T-helper 1 cell treated with Interleukin-12 subunit alpha and Interleukin-12 subunit beta and Interleukin-4 antibody, amounts not matched to agents 30 μg/mL and 1 μg/mL, for 36 hours (primary cell): ENCODE measurements at regions not wholly inside any gene's neighbourhood (a gene's known extent, or its start where the extent isn't known, plus 50 kb on each side); places are given as distances from the start of the nearest gene placed in this dataset.

Experiments
- H3K27ac Mint-ChIP-seq: one replicate; pipeline ENCODE4 v1.8.0; 2021; ENCODE audit warnings: mild to moderate bottlenecking, mixed read lengths
- H3K27me3 Mint-ChIP-seq: one replicate; pipeline ENCODE4 v1.8.0; 2021; ENCODE audit warnings: low read depth, mixed read lengths
- H3K36me3 Mint-ChIP-seq: one replicate; pipeline ENCODE4 v1.8.0; 2021; ENCODE audit warnings: low read depth, mixed read lengths
- H3K4me1 Mint-ChIP-seq: one replicate; pipeline ENCODE4 v1.8.0; 2021; ENCODE audit warnings: low read depth, mixed read lengths
- H3K4me3 Mint-ChIP-seq: one replicate; pipeline ENCODE4 v1.8.0; 2021; ENCODE audit warnings: mild to moderate bottlenecking, moderate library complexity, mixed read lengths
- H3K9me3 Mint-ChIP-seq: one replicate; pipeline ENCODE4 v1.8.0; 2021; ENCODE audit warnings: mixed read lengths

DNA sequence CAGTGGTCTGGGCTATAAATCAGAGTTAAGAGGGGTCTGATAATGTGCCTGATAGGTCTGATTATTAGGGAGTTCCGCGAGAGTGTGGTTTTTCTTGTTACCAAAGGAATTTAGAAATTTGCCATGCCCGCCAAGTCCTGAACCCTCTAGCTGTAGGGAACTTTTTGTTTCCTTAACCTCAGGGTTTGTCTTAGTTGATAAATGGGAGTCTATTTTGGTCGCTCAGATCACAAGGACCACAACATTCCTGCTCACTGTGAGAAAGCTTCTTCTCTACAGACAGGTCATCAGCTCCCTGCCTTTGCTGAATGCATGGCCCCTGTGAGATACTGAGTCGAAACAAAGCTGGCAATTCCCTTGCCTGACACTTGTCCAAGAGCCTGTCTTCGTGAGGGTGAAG lies 497.8 kb downstream of the HS3ST4 start:
- H3K4me3 Mint-ChIP-seq: no peak overlapping the region

DNA sequence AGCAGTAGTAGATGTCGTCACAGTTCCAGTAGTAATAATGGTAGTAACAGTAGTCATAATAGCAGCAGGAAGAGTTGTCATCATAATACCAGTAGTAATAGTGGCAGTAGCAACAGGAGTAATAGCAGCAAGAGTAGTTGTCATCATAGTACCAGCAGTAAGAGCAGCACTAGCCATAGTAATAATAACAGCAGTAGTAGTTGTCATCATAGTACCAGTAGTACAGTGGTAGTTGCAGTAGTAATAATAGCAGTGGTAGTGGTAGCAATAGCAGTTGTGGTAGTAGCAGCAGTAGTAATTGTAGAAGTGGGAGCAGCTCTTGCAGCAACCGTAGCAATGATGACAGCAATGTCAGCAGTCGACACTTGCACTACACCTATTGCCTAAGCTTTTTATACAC lies 502.8 kb downstream of the HS3ST4 start:
- Mint-ChIP-seq H3K4me3 (no peak overlapping the region), H3K27ac (no peak overlapping the region), H3K36me3 (no peaks in the 10 kb centered on the region), H3K27me3 (no peaks in the 10 kb centered on the region), H3K4me1 (no peaks in the 10 kb centered on the region), H3K9me3 (no peaks in the 10 kb centered on the region)

More for the DNA sequence above, 497.8 kb downstream of the HS3ST4 start:
- Mint-ChIP-seq H3K9me3 (no peaks in the 10 kb centered on the region), H3K27ac (no peak overlapping the region), H3K4me1 (no peaks in the 10 kb centered on the region), H3K27me3 (peaks cover 4% of the 10 kb centered on the region), H3K36me3 (no peaks in the 10 kb centered on the region)

DNA sequence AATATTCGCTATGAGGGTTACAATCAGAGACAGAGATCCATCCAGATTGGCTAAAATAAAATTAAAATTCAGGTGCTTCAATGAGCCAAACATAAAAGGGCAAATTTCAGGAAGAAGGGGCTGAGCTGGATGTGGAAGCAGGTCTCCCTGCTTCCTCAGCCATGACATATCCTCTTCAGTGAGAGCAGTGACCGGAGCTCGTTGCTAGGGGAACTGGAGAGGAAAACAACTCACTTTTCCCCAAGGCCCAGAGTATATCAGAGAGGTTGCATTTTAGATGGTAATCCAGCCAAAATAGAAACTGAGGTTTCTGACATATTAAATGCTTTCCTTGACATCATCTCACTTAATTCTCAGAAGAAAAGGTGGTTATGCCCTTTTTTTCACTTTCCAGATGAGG lies 503.5 kb downstream of the HS3ST4 start:
- no peak overlapping the region for H3K4me3 Mint-ChIP-seq
- no peaks in the 10 kb centered on the region for H3K27me3 Mint-ChIP-seq
- H3K9me3 Mint-ChIP-seq: no peaks in the 10 kb centered on the region
- H3K27ac Mint-ChIP-seq: no peak overlapping the region
- no peaks in the 10 kb centered on the region for H3K4me1 Mint-ChIP-seq
- H3K36me3 Mint-ChIP-seq: no peaks in the 10 kb centered on the region

DNA sequence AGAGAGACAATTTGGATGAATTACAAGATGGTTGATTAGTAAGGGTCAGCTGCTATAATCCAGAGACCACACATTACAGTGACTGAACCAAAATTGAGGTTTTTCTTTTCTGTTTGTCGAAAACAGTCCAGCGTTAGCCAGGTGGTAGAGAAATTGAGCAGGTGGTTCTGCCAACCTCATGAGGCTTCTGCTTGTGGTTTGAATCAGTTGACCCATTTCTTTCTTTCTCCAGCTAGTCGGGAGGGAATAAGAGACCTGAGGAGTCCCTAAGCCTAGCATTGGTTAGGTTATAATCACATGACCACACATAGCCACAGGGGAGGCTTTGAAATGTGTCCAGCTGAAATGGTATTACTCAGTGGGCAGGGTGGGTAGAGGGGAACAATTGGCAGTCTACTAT lies 504.6 kb downstream of the HS3ST4 start:
- Mint-ChIP-seq H3K36me3 (no peaks in the 10 kb centered on the region), H3K9me3 (no peaks in the 10 kb centered on the region), H3K27me3 (no peaks in the 10 kb centered on the region), H3K4me1 (no peaks in the 10 kb centered on the region), H3K4me3 (no peak overlapping the region), H3K27ac (no peak overlapping the region)

DNA sequence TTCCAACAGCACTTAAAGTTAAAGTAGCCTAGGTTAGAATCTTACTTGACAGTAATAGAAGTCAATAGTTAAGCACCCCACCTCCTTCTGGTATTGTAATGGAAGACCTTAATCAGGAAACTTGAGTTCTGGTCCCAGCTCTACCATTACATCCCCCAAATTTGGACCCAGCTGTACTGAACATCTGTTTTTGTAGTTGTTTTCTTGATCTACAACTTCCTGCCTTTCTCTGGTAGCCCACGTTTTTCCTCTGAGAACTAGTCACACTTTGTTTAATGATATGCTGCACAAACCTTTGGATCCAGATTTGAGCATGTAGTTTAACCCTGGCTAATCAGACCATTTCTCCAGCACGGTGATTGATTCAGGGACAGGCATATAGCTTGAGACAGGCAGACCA lies 505.0 kb downstream of the HS3ST4 start:
- no peak overlapping the region for H3K4me3 Mint-ChIP-seq
- no peaks in the 10 kb centered on the region for H3K27me3 Mint-ChIP-seq
- H3K36me3 Mint-ChIP-seq: no peaks in the 10 kb centered on the region
- H3K27ac Mint-ChIP-seq: no peak overlapping the region
- no peaks in the 10 kb centered on the region for H3K9me3 Mint-ChIP-seq
- H3K4me1 Mint-ChIP-seq: no peaks in the 10 kb centered on the region

DNA sequence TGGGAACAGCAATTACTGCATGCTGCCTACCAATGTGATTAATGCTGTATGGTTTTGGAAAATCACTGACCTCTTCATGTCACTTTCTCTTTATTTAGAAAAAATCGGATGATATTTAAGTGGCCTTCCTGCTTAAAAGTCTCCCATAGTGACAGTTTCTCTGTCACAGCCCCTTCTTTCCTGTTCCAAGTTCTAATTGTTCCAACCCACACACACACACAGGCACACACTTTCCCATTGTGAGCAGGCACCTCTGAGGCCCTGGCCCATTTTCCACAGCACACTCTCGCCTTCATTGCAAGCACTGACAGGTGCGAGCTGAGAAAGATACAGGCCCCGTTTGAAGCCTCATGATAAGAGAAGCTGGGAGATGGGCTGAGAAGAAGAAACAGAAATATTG lies 505.9 kb downstream of the HS3ST4 start:
- Mint-ChIP-seq H3K9me3 (no peaks in the 10 kb centered on the region), H3K4me1 (no peaks in the 10 kb centered on the region), H3K36me3 (no peaks in the 10 kb centered on the region), H3K4me3 (no peak overlapping the region), H3K27ac (no peak overlapping the region), H3K27me3 (no peaks in the 10 kb centered on the region)

DNA sequence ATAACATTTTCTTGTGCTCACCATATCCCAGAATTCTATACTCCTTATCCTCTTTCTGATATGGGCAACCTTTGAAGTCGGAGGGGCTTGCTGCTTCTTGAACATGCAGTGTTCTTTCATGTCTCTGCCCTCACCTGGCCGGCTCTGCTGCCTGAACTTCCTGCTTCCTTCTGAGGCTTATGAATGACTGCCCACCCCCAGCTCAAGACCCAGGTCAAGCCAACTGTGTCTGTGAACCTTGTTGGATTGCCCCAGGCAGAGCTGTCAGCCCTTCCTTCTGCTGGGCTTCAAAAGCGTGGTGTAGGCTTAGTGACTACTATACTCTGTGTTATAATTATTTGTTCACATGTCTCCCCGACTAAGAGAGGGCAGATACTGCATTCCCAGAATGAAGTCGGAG lies 506.5 kb downstream of the HS3ST4 start:
- Mint-ChIP-seq H3K27me3 (no peaks in the 10 kb centered on the region), H3K9me3 (no peaks in the 10 kb centered on the region), H3K4me3 (no peak overlapping the region), H3K4me1 (no peaks in the 10 kb centered on the region), H3K36me3 (no peaks in the 10 kb centered on the region), H3K27ac (no peak overlapping the region)

DNA sequence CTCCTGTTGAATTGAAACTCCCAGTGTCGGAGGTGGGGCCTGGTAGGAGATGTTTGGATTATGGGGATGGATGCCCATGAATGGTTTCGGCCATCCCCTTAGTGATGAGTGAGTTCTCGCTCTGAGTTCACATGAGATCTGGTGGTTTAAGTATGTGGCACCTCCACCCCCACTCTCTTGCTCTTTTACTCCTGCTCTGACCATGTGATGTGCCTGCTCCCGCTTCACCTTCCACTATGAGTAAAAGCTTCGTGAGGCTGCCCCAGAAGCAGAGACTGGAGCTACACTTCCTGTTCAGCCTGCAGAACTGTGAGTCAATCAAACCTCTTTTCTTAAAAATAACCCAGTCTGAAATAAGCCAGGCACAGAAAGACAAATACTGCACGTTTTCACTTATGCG lies 512.4 kb downstream of the HS3ST4 start:
- Mint-ChIP-seq H3K36me3 (no peaks in the 10 kb centered on the region), H3K27me3 (no peaks in the 10 kb centered on the region), H3K4me3 (no peak overlapping the region), H3K9me3 (no peaks in the 10 kb centered on the region), H3K27ac (no peak overlapping the region), H3K4me1 (no peaks in the 10 kb centered on the region)

DNA sequence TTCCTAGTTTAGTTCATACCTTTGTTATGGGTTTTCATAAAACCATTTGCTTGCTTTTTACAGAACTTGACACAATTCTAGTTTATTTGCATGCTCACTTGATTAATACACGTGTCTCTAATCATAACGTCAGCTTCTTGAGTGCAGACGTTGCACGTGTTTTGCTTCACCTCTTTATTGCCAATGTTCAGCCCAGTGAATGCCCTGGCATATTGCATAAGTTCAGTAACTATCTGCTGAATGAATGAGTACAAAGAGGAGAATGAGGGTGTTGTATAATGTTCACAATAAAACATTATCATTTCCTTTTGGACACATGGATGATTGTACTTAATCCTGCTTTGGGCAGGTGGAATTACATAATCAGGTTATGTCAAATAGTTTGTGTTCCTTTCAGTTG lies 519.8 kb downstream of the HS3ST4 start:
- Mint-ChIP-seq H3K9me3 (peaks cover 7% of the 10 kb centered on the region), H3K36me3 (no peaks in the 10 kb centered on the region), H3K4me3 (no peak overlapping the region), H3K27ac (no peak overlapping the region), H3K27me3 (no peaks in the 10 kb centered on the region), H3K4me1 (no peaks in the 10 kb centered on the region)

DNA sequence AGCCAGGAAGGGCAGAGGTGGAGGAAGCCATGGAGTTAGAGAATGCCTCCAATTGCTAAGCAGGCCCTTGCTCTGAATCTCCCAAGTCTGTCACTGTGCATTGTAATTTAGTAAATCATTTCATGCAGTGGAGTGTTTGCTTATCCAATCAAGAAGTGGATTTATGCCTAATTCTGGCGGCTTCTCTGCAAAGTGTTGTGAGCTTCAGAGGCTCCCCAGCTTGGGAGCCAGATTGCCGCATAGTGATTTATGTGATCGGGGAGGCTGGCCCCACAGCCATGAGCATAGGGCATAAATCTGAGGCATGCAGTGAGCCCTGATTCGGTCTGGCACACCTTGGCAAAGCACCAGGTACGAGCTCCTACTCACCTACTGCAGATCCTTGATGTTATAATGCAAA lies 520.8 kb downstream of the HS3ST4 start:
- no peaks in the 10 kb centered on the region for H3K36me3 Mint-ChIP-seq
- no peak overlapping the region for H3K27ac Mint-ChIP-seq

DNA sequence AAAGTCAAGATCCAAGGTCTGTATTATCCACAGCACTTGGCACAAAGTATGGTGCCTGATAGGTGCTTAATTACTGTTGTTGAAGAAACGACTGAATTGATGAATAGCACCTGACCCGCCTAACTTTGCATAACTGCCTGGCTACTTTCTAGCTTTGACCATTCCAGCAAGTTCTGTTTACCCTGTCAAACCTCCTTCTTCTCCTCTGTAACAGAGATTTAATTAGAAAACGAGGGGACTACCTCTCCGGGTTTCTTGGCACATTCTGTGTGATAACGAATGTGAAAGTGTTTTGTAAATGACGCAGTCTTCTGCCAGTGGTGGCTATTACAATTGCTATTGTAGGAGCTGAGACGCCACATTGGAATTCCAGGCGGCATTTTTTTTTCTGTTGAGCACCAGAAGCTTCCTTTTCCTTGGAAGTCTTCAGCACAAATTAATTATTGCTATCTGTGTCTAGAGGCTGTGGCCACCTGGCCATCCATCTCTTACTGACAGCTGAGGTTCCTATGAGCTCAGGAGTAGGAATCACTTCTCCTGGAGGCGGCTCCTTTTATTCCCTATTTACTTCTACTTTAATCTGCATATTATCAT lies 522.9 kb downstream of the HS3ST4 start:
- Mint-ChIP-seq H3K4me3 (no peak overlapping the region), H3K36me3 (no peaks in the 10 kb centered on the region), H3K4me1 (no peaks in the 10 kb centered on the region), H3K27me3 (no peaks in the 10 kb centered on the region), H3K9me3 (peaks cover 7% of the 10 kb centered on the region), H3K27ac (no peak overlapping the region)

More for the DNA sequence above, 520.8 kb downstream of the HS3ST4 start:
- Mint-ChIP-seq H3K9me3 (peaks cover 7% of the 10 kb centered on the region), H3K27me3 (no peaks in the 10 kb centered on the region), H3K4me1 (no peaks in the 10 kb centered on the region), H3K4me3 (no peak overlapping the region)

DNA sequence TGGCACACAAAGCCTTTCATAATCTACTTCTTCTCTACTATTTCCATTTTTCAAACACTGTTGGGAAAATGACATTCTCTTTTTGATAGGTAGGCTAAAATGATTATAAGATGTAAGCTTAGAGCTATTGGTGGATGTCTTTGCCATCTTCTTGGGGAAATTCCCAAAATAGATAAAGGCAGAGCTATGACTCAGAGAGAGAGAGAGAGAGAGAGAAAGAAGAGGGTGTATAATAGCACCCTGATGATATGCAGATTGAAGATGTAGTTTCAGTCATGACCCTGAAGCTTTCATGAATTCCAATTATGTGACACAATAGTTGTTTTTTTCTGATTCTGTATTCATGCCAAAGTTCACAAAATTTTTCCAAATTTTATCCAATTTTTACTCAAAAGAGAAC lies 529.1 kb downstream of the HS3ST4 start:
- Mint-ChIP-seq H3K4me1 (no peaks in the 10 kb centered on the region), H3K9me3 (no peaks in the 10 kb centered on the region), H3K4me3 (no peak overlapping the region), H3K27me3 (no peaks in the 10 kb centered on the region), H3K36me3 (no peaks in the 10 kb centered on the region), H3K27ac (no peak overlapping the region)

DNA sequence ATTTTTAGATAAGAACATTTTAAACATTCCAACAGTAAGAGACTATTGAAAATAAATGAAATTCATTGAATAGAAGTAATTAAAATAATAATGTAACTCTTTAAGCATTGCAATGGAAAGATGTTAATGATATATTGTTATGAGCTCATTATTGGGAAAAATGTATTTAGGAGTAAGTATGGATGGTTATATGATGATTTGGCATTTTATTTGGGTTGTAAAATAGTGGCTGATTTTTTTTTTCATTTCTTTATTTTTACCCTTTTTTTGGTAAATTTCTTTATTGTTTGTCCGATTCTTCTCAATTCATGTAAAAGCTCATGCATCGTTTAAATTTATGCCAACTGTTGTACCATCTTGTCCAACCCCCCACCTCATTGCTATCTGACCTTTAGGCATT lies 539.9 kb downstream of the HS3ST4 start:
- H3K9me3 Mint-ChIP-seq: no peaks in the 10 kb centered on the region
- H3K36me3 Mint-ChIP-seq: no peaks in the 10 kb centered on the region
- H3K27ac Mint-ChIP-seq: no peak overlapping the region
- no peaks in the 10 kb centered on the region for H3K4me1 Mint-ChIP-seq
- no peak overlapping the region for H3K4me3 Mint-ChIP-seq
- no peaks in the 10 kb centered on the region for H3K27me3 Mint-ChIP-seq

DNA sequence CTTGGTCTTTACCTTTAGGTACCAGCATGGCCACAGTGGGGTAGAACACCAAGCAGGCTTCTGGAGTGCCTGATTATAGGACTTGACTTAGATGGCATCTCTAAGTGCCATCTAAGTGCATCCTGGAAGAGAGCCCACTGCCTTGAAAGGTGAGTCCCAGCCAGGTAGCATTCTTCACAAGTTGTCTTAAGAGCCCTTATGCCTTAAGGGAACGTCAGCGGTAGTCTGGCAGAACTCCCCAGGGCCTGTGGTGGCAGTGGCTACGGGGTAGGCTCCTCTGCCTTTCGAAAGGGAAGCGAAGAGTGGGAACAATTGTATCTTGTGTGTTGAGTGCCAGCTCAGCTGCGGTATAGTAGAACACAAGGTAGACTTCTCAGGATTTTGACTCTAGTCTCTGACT lies 549.0 kb downstream of the HS3ST4 start:
- no peaks in the 10 kb centered on the region for H3K27me3 Mint-ChIP-seq
- H3K4me3 Mint-ChIP-seq: no peak overlapping the region
- H3K36me3 Mint-ChIP-seq: no peaks in the 10 kb centered on the region
- no peak overlapping the region for H3K27ac Mint-ChIP-seq
- H3K4me1 Mint-ChIP-seq: no peaks in the 10 kb centered on the region
- H3K9me3 Mint-ChIP-seq: peaks cover 6% of the 10 kb centered on the region

DNA sequence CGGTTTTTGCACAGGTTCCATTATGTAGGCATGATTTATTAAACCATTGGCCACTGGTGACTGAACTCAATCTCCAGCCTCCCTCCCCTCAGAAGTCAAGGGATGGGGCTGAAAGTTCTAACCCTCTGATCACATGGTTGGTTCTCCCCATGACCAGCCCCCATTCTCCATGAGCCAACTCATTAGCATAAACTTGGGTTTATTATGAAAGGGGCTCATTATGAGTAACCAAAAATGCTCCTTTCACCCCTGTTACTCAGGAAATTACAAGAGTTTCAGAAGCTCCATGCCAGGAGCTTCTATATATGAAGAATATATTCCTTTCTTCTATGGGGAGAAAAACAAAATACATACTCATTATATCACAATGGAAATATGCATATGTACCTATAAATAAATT lies 555.3 kb downstream of the HS3ST4 start:
- H3K9me3 Mint-ChIP-seq: peaks cover 6% of the 10 kb centered on the region
- H3K4me3 Mint-ChIP-seq: no peak overlapping the region
- no peak overlapping the region for H3K27ac Mint-ChIP-seq
- no peaks in the 10 kb centered on the region for H3K27me3 Mint-ChIP-seq
- no peaks in the 10 kb centered on the region for H3K4me1 Mint-ChIP-seq
- no peaks in the 10 kb centered on the region for H3K36me3 Mint-ChIP-seq

DNA sequence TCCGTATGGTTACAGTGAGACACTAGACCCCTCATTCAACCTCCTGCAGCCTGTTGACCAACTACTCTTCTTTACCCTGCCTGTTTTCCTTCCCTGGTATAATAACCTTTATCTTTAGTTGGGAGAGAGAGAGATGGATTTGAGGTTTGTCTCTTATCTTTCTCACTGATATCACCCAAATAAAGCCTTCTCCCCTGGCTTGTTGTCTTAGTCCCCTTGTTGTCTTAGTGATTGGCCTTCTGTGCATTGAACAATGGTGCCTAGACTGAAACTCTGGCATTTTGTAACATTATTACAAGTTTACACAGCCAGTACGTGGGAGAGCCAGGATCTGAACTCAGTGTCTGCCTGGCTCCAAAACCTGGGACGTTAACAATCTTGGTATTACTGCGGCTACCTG lies 560.8 kb downstream of the HS3ST4 start:
- H3K27ac Mint-ChIP-seq: no peak overlapping the region

More for the DNA sequence above, 560.8 kb downstream of the HS3ST4 start:
- Mint-ChIP-seq H3K9me3 (peaks cover 16% of the 10 kb centered on the region), H3K36me3 (no peaks in the 10 kb centered on the region), H3K27me3 (no peaks in the 10 kb centered on the region), H3K4me1 (no peaks in the 10 kb centered on the region), H3K4me3 (no peak overlapping the region)
